H9 (cell line): ENCODE measurements at regions not wholly inside any gene's neighbourhood (a gene's known extent, or its start where the extent isn't known, plus 50 kb on each side); places are given as distances from the start of the nearest gene placed in this dataset.

Experiments
- DNase-seq: peaks from one replicate; pipeline ENCODE4 v3.0.0-alpha.2; 2017
- H2AFZ ChIP-seq: one replicate; pipeline ENCODE4 v1.6.1; 2013; ENCODE audit warnings: mild to moderate bottlenecking, low read length, control low read depth, moderate library complexity
- H2AK5ac ChIP-seq: 2 replicates; pipeline ENCODE4 v1.6.1; 2013; ENCODE audit warnings: low read length, control low read depth, mixed read lengths; ENCODE audit not compliant: insufficient read length
- H2BK120ac ChIP-seq: one replicate; pipeline ENCODE4 v1.6.1; 2013; ENCODE audit warnings: low read depth, mild to moderate bottlenecking, low read length, control low read depth, inconsistent platforms; ENCODE audit not compliant: poor library complexity, severe bottlenecking
- H2BK12ac ChIP-seq: 2 replicates; pipeline ENCODE4 v1.6.1; 2013; ENCODE audit warnings: low read length, control low read depth, mixed read lengths, low read depth; ENCODE audit not compliant: insufficient read length
- H2BK15ac ChIP-seq: 2 replicates; pipeline ENCODE4 v1.6.1; 2013; ENCODE audit warnings: low read depth, low read length, control low read depth
- H2BK20ac ChIP-seq: one replicate; pipeline ENCODE4 v1.6.1; 2013; ENCODE audit warnings: low read depth, mild to moderate bottlenecking, low read length, control low read depth, inconsistent platforms; ENCODE audit not compliant: poor library complexity, severe bottlenecking
- H2BK5ac ChIP-seq: 2 replicates; pipeline ENCODE4 v1.6.1; 2013; ENCODE audit warnings: low read length, control low read depth, mixed read lengths; ENCODE audit not compliant: insufficient read length
- H3K14ac ChIP-seq: 2 replicates; pipeline ENCODE4 v1.6.1; 2013; ENCODE audit warnings: low read length, control low read depth; ENCODE audit not compliant: insufficient read depth
- H3K18ac ChIP-seq: 2 replicates; pipeline ENCODE4 v1.6.1; 2013; ENCODE audit warnings: low read depth, mild to moderate bottlenecking, mixed read lengths, low read length, control low read depth; ENCODE audit not compliant: insufficient read length
- H3K23ac ChIP-seq: 2 replicates; pipeline ENCODE4 v1.6.1; 2013; ENCODE audit warnings: low read length, control low read depth, mixed read lengths, low read depth; ENCODE audit not compliant: insufficient read length
- H3K23me2 ChIP-seq: 2 replicates; pipeline ENCODE4 v1.6.1; 2013; ENCODE audit warnings: low read depth, mild to moderate bottlenecking, mixed read lengths, low read length, control low read depth; ENCODE audit not compliant: insufficient read length, poor library complexity, severe bottlenecking
- H3K27ac ChIP-seq: 2 replicates; pipeline ENCODE4 v1.5.1; 2013; ENCODE audit warnings: low read length, control low read depth, mixed read lengths, low read depth; ENCODE audit not compliant: insufficient read length
- H3K27me3 ChIP-seq: 2 replicates; pipeline ENCODE4 v1.6.1; 2013; ENCODE audit warnings: low read length, control low read depth, inconsistent platforms; ENCODE audit not compliant: insufficient read depth
- H3K4ac ChIP-seq: 2 replicates; pipeline ENCODE4 v1.6.1; 2013; ENCODE audit warnings: low read depth, mild to moderate bottlenecking, control low read depth, inconsistent platforms, low read length, moderate library complexity
- H3K4me1 ChIP-seq: 2 replicates; pipeline ENCODE4 v1.6.1; 2013; ENCODE audit warnings: low read length, control low read depth, inconsistent platforms; ENCODE audit not compliant: insufficient read depth
- H3K4me2 ChIP-seq: 2 replicates; pipeline ENCODE4 v1.6.1; 2013; ENCODE audit warnings: low read length, control low read depth, mixed read lengths; ENCODE audit not compliant: insufficient read length, insufficient read depth
- H3K56ac ChIP-seq: 2 replicates; pipeline ENCODE4 v1.6.1; 2013; ENCODE audit warnings: low read depth, mild to moderate bottlenecking, mixed read lengths, low read length, control low read depth; ENCODE audit not compliant: insufficient read length
- H3K79me1 ChIP-seq: 2 replicates; pipeline ENCODE4 v1.6.1; 2013; ENCODE audit warnings: low read depth, mild to moderate bottlenecking, moderate library complexity, low read length, control low read depth, inconsistent platforms; ENCODE audit not compliant: insufficient read depth, poor library complexity, severe bottlenecking
- H3K79me2 ChIP-seq: 2 replicates; pipeline ENCODE4 v1.6.1; 2013; ENCODE audit warnings: low read length, control low read depth, inconsistent platforms; ENCODE audit not compliant: insufficient read depth
- H3K9ac ChIP-seq: 2 replicates; pipeline ENCODE4 v1.6.1; 2013; ENCODE audit warnings: low read length, control low read depth, mixed read lengths; ENCODE audit not compliant: insufficient read length; ENCODE audit errors: extremely low read depth
- H3K9me3 ChIP-seq: one replicate; pipeline ENCODE4 v1.6.1; 2013; ENCODE audit warnings: low read depth, low read length, inconsistent platforms; ENCODE audit not compliant: control insufficient read depth
- H3T11ph ChIP-seq: one replicate; pipeline ENCODE4 v1.6.1; 2013; ENCODE audit warnings: mild to moderate bottlenecking, low read length, control low read depth, inconsistent platforms
- H4K20me1 ChIP-seq: one replicate; pipeline ENCODE4 v1.6.1; 2013; ENCODE audit not compliant: control insufficient read depth, insufficient read length, insufficient read depth
- H4K5ac ChIP-seq: 2 replicates; pipeline ENCODE4 v1.6.1; 2013; ENCODE audit warnings: low read depth, mild to moderate bottlenecking, mixed read lengths, low read length, control low read depth; ENCODE audit not compliant: insufficient read length
- H4K8ac ChIP-seq: replicated peaks from 2 replicates; pipeline ENCODE4 v1.6.1; 2013; ENCODE audit warnings: low read length, control low read depth, mixed read lengths, low read depth; ENCODE audit not compliant: insufficient read length
- H4K91ac ChIP-seq: 2 replicates; pipeline ENCODE4 v1.6.1; 2013; ENCODE audit warnings: low read depth, mild to moderate bottlenecking, moderate library complexity, mixed read lengths, low read length, control low read depth; ENCODE audit not compliant: insufficient read length
- H3K27ac Mint-ChIP-seq, 3 experiments: 2 replicates in 2 of 3; 3 replicates in 1 of 3; pipeline ENCODE4 v1.8.0; 2020 to 2021; ENCODE audit warnings: mixed read lengths in 3 of 3, mild to moderate bottlenecking in 1 of 3, moderate library complexity in 1 of 3
- H3K27me3 Mint-ChIP-seq: 2 replicates; pipeline ENCODE4 v1.8.0; 2021; ENCODE audit warnings: low read depth, mild to moderate bottlenecking, moderate library complexity, mixed read lengths
- H3K36me3 Mint-ChIP-seq, 3 experiments: 2 replicates in 2 of 3; 3 replicates in 1 of 3; pipeline ENCODE4 v1.8.0; 2020 to 2021; ENCODE audit warnings: low read depth in 3 of 3, mixed read lengths in 3 of 3; ENCODE audit not compliant: insufficient read depth in 1 of 3
- H3K4me1 Mint-ChIP-seq, 2 experiments: 2 replicates each; pipeline ENCODE4 v1.8.0; 2020; ENCODE audit warnings: mixed read lengths in 2 of 2
- H3K4me3 Mint-ChIP-seq, 2 experiments: 2 replicates in 1 of 2; 3 replicates in 1 of 2; pipeline ENCODE4 v1.8.0; 2020 to 2021; ENCODE audit warnings: mild to moderate bottlenecking in 2 of 2, mixed read lengths in 2 of 2, moderate library complexity in 1 of 2
- H3K9me3 Mint-ChIP-seq, 2 experiments: 2 replicates in 1 of 2; 3 replicates in 1 of 2; pipeline ENCODE4 v1.8.0; 2020; ENCODE audit warnings: mild to moderate bottlenecking in 2 of 2, mixed read lengths in 2 of 2, moderate library complexity in 1 of 2
- WGBS: extraction: QIAGEN DNeasy Blood & Tissue Kit; methylation state at CpG from one replicate; pipeline ENCODE4 v1.1.7; 2013; ENCODE audit warnings: missing lambda C conversion rate, low lambda C conversion rate, mixed read lengths; ENCODE audit not compliant: insufficient read length; ENCODE audit errors: extremely low coverage; 5-methylcytosine and 5-hydroxymethylcytosine counted together
- TF ChIP-seq, protein P1 (sequence below): fragments of 200-600 bp; sonication (generic); conservative IDR thresholded peaks from 3 replicates; pipeline ENCODE4 v1.8.0; 2021; ENCODE audit warnings: antibody characterized with exemption, mild to moderate bottlenecking

DNA sequence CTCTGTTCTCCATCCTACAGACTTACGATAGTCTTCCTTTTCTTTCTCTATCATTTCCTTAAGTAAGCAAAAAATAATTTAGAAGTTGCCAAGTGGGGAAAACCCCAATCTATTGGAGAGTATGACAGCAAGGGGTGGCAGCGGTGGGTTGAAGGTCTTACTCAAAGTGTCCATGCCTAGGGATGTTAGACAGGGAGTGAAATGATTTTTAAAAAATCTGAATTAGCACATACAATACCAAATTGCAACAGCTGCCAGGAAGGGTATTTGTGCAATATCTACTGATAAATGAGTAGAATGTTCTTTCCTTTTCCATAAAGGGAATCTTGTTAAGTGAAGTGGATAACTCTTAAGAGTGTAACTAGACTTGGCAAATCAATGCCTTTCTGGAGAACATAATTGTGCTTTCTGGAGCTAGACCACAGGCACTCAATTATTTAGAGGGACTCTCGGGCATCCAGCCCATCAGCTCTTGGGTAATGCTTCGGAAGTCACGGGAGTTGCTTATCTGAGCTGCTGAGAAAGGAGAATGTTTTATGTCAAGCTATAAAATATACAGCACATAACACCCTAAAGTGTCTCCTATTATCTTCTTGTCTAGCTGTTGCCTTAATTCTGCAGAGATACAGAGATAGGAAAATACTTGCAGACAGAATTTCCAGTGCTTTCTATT, 151.5 kb downstream of the KCNJ2 start:
- Mint-ChIP-seq H3K4me3 (no peak overlapping the region), H3K9me3 (no peaks in the 10 kb centered on the region), H3K27ac (no peak overlapping the region), H3K4me1 (no peaks in the 10 kb centered on the region), H3K27me3 (no peaks in the 10 kb centered on the region), H3K36me3 (no peaks in the 10 kb centered on the region; a peak in 1 of 7 replicates)
- Histone ChIP-seq H3K4ac (no peak overlapping the region), H2BK12ac (no peak overlapping the region), H3K4me1 (no peaks in the 10 kb centered on the region), H2AFZ (no peak overlapping the region), H4K20me1 (no peaks in the 10 kb centered on the region), H3K27me3 (no peaks in the 10 kb centered on the region), H3K56ac (no peak overlapping the region), H2BK5ac (no peak overlapping the region), H3K79me2 (no peaks in the 10 kb centered on the region), H2BK120ac (no peak overlapping the region), H3K9me3 (no peaks in the 10 kb centered on the region), H3K27ac (no peak overlapping the region), H3K79me1 (no peaks in the 10 kb centered on the region), H2BK15ac (no peak overlapping the region), H3K4me2 (no peak overlapping the region), H4K91ac (no peak overlapping the region), H3K14ac (no peak overlapping the region), H3T11ph (no peak overlapping the region), H3K18ac (no peak overlapping the region), H3K9ac (no peak overlapping the region), H3K23ac (no peak overlapping the region), H4K5ac (no peak overlapping the region), H4K8ac (no peak overlapping the region), H2BK20ac (no peak overlapping the region), H2AK5ac (no peak overlapping the region), H3K23me2 (no peaks in the 10 kb centered on the region)
- no peak for DNase-seq
- WGBS, result no CpG with 5 or more reads among the region's 5 CpGs
- TF ChIP-seq, protein P1, sequence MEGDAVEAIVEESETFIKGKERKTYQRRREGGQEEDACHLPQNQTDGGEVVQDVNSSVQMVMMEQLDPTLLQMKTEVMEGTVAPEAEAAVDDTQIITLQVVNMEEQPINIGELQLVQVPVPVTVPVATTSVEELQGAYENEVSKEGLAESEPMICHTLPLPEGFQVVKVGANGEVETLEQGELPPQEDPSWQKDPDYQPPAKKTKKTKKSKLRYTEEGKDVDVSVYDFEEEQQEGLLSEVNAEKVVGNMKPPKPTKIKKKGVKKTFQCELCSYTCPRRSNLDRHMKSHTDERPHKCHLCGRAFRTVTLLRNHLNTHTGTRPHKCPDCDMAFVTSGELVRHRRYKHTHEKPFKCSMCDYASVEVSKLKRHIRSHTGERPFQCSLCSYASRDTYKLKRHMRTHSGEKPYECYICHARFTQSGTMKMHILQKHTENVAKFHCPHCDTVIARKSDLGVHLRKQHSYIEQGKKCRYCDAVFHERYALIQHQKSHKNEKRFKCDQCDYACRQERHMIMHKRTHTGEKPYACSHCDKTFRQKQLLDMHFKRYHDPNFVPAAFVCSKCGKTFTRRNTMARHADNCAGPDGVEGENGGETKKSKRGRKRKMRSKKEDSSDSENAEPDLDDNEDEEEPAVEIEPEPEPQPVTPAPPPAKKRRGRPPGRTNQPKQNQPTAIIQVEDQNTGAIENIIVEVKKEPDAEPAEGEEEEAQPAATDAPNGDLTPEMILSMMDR, result no peak
